WTC11 (cell line): ENCODE measurements at regions not wholly inside any gene's neighbourhood (a gene's known extent, or its start where the extent isn't known, plus 50 kb on each side); places are given as distances from the start of the nearest gene placed in this dataset.
"Not testable (repeated sequence)": the region's sequence is repeated elsewhere in the genome, so short reads cannot be mapped to it uniquely, and the experiment has no call there.

Source experiments
- ATAC-seq: fragments of 200-7000 bp; cut with Tn5 transposase; 2 replicates; pipeline ENCODE4 v1.10.0; 2021; ENCODE audit warnings: mild to moderate bottlenecking, moderate library complexity
- CTCF ChIA-PET: fragments of 300-600 bp; sonication (Branson Sonifier 250); formaldehyde crosslinking; loops from one replicate; lab custom pipeline; 2021; ENCODE audit warnings: antibody characterized with exemption; lab: Charles Lee
- POLR2A ChIA-PET: fragments of 350-600 bp; sonication (Branson Sonifier 250); formaldehyde crosslinking; loops from one replicate; lab custom pipeline; 2021; ENCODE audit warnings: antibody characterized with exemption; lab: Charles Lee
- DNase-seq: peaks from one replicate; pipeline ENCODE4 v3.0.0; 2021; ENCODE audit warnings: low spot score
- H3K27ac Mint-ChIP-seq: 2 replicates; pipeline ENCODE4 v1.8.0; 2021; ENCODE audit warnings: mixed read lengths
- H3K27me3 Mint-ChIP-seq: 2 replicates; pipeline ENCODE4 v1.8.0; 2021; ENCODE audit warnings: low read depth, mild to moderate bottlenecking, moderate library complexity, mixed read lengths
- H3K36me3 Mint-ChIP-seq: 2 replicates; pipeline ENCODE4 v1.8.0; 2021; ENCODE audit warnings: mixed read lengths
- H3K4me1 Mint-ChIP-seq: 2 replicates; pipeline ENCODE4 v1.8.0; 2022; ENCODE audit warnings: mixed read lengths
- H3K4me3 Mint-ChIP-seq: 2 replicates; pipeline ENCODE4 v1.8.0; 2021; ENCODE audit warnings: mild to moderate bottlenecking, moderate library complexity, mixed read lengths
- H3K9me3 Mint-ChIP-seq: 2 replicates; pipeline ENCODE4 v1.8.0; 2021; ENCODE audit warnings: mixed read lengths
- AFF4 ChIP-seq: sonication (generic); formaldehyde crosslinking; IDR thresholded peaks from 2 replicates; pipeline ENCODE4 v1.8.1; 2023; ENCODE audit warnings: mild to moderate bottlenecking, missing genetic modification reagents, borderline replicate concordance
- ATF3 ChIP-seq: sonication (generic); formaldehyde crosslinking; conservative IDR thresholded peaks from 2 replicates; pipeline ENCODE4 v1.8.1; 2022; ENCODE audit warnings: mild to moderate bottlenecking, missing genetic modification reagents
- CBFB ChIP-seq: sonication (generic); formaldehyde crosslinking; IDR thresholded peaks from 2 replicates; pipeline ENCODE4 v1.8.1; 2022; ENCODE audit warnings: mild to moderate bottlenecking, low read depth, missing genetic modification reagents
- ETV6 ChIP-seq: sonication (generic); formaldehyde crosslinking; IDR thresholded peaks from 2 replicates; pipeline ENCODE4 v1.8.1; 2022; ENCODE audit warnings: mild to moderate bottlenecking, missing genetic modification reagents
- FOXJ3 ChIP-seq: sonication (generic); formaldehyde crosslinking; IDR thresholded peaks from 2 replicates; pipeline ENCODE4 v1.9.0; 2021; ENCODE audit warnings: missing genetic modification reagents, mild to moderate bottlenecking, borderline replicate concordance
- FOXP1 ChIP-seq: sonication (generic); formaldehyde crosslinking; IDR thresholded peaks from 2 replicates; pipeline ENCODE4 v1.8.0; 2022; ENCODE audit warnings: missing genetic modification reagents, mild to moderate bottlenecking, moderate library complexity, borderline replicate concordance
- GTF2I ChIP-seq: fragments of 250-450 bp; sonication (Bioruptor Pico); conservative IDR thresholded peaks from 2 replicates; pipeline ENCODE4 v1.4.0; 2021; ENCODE audit warnings: mild to moderate bottlenecking
- HMGA2 ChIP-seq: fragments of 250-450 bp; sonication (Bioruptor Pico); IDR thresholded peaks from 2 replicates; pipeline ENCODE4 v1.4.0; 2021; ENCODE audit warnings: mild to moderate bottlenecking, moderate library complexity
- IRF2 ChIP-seq: sonication (generic); formaldehyde crosslinking; IDR thresholded peaks from 2 replicates; pipeline ENCODE4 v1.8.0; 2022; ENCODE audit warnings: low read depth, missing genetic modification reagents, borderline replicate concordance
- JAZF1 ChIP-seq: fragments of 250-450 bp; sonication (Bioruptor Pico); IDR thresholded peaks from 2 replicates; pipeline ENCODE4 v1.9.0; 2021; ENCODE audit warnings: moderate library complexity, mild to moderate bottlenecking, inconsistent platforms
- PRDM15 ChIP-seq: sonication (generic); formaldehyde crosslinking; IDR thresholded peaks from 2 replicates; pipeline ENCODE4 v1.8.0; 2022; ENCODE audit warnings: missing genetic modification reagents
- RORB ChIP-seq: fragments of 250-450 bp; sonication (Bioruptor Pico); IDR thresholded peaks from 2 replicates; pipeline ENCODE4 v1.9.0; 2021; ENCODE audit warnings: mild to moderate bottlenecking
- SP1 ChIP-seq: sonication (generic); formaldehyde crosslinking; conservative IDR thresholded peaks from 2 replicates; pipeline ENCODE4 v1.8.1; 2022; ENCODE audit warnings: missing genetic modification reagents
- ZNF121 ChIP-seq: sonication (generic); formaldehyde crosslinking; IDR thresholded peaks from 2 replicates; pipeline ENCODE4 v1.8.0; 2023; ENCODE audit warnings: missing genetic modification reagents
- ZNF219 ChIP-seq: sonication (generic); formaldehyde crosslinking; IDR thresholded peaks from 2 replicates; pipeline ENCODE4 v1.8.0; 2023; ENCODE audit warnings: missing genetic modification reagents, mild to moderate bottlenecking, borderline replicate concordance
- ZNF281 ChIP-seq: sonication (generic); formaldehyde crosslinking; IDR thresholded peaks from 2 replicates; pipeline ENCODE4 v1.8.0; 2023; ENCODE audit warnings: mild to moderate bottlenecking, missing genetic modification reagents
- ZNF317 ChIP-seq: sonication (generic); formaldehyde crosslinking; IDR thresholded peaks from 2 replicates; pipeline ENCODE4 v1.8.1; 2023; ENCODE audit warnings: low read depth, mild to moderate bottlenecking, moderate library complexity, missing genetic modification reagents, borderline replicate concordance
- TF ChIP-seq, protein P1 (sequence below): sonication (generic); formaldehyde crosslinking; IDR thresholded peaks from 2 replicates; pipeline ENCODE4 v1.8.0; 2022; ENCODE audit warnings: mild to moderate bottlenecking, missing genetic modification reagents
- TF ChIP-seq, protein P2 (sequence below): sonication (generic); formaldehyde crosslinking; IDR thresholded peaks from 2 replicates; pipeline ENCODE4 v1.8.1; 2022; ENCODE audit warnings: missing genetic modification reagents, borderline replicate concordance

- TF ChIP-seq FOXJ3 (CRISPR knock-in tag) (no peak), JAZF1 (CRISPR knock-in tag) (no peak), ZNF121 (CRISPR knock-in tag) (no peak), FOXP1 (CRISPR knock-in tag) (no peak)
Observed at GRCh38 chr17:13415871-13416416, 185.8 kb downstream of the HS3ST3A1 start (continued).

DNA sequence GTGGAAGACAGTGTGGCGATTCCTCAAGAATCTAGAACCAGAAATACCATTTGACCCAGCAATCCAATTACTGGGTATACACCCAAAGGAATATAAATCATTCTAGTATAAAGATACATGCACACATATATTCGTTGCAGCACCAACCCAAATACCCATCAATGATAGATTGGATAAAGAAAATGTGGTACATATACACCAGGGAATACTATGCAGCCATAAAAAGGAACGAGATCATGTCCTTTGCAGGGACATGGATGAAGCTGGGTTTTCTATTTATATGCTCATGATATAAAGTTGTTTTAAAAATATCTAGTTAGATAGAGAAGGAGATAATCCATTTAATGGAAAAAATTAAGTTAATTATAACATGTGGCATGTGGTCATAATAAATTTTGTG, 186.5 kb downstream of the HS3ST3A1 start:
- H3K4me3 Mint-ChIP-seq, H3K36me3 Mint-ChIP-seq, CTCF ChIA-PET, H3K27me3 Mint-ChIP-seq, H3K27ac Mint-ChIP-seq, H3K9me3 Mint-ChIP-seq, H3K4me1 Mint-ChIP-seq, DNase-seq, POLR2A ChIA-PET, ATAC-seq: not testable (repeated sequence)

GRCh38 chr17:13413001-13413400, 188.7 kb downstream of the HS3ST3A1 start:
- TF ChIP-seq, protein P1, sequence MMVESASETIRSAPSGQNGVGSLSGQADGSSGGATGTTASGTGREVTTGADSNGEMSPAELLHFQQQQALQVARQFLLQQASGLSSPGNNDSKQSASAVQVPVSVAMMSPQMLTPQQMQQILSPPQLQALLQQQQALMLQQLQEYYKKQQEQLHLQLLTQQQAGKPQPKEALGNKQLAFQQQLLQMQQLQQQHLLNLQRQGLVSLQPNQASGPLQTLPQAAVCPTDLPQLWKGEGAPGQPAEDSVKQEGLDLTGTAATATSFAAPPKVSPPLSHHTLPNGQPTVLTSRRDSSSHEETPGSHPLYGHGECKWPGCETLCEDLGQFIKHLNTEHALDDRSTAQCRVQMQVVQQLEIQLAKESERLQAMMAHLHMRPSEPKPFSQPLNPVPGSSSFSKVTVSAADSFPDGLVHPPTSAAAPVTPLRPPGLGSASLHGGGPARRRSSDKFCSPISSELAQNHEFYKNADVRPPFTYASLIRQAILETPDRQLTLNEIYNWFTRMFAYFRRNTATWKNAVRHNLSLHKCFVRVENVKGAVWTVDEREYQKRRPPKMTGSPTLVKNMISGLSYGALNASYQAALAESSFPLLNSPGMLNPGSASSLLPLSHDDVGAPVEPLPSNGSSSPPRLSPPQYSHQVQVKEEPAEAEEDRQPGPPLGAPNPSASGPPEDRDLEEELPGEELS (CRISPR knock-in tag): no peak
- TF ChIP-seq GTF2I (CRISPR knock-in tag) (no peak), IRF2 (CRISPR knock-in tag) (no peak), RORB (CRISPR knock-in tag) (no peak), ETV6 (CRISPR knock-in tag) (no peak), ZNF281 (CRISPR knock-in tag) (no peak), ATF3 (CRISPR knock-in tag) (no peak), ZNF317 (CRISPR knock-in tag) (no peak), PRDM15 (CRISPR knock-in tag) (no peak), ZNF219 (no peak), AFF4 (no peak), SP1 (CRISPR knock-in tag) (no peak), HMGA2 (CRISPR knock-in tag) (no peak), CBFB (no peak)
- TF ChIP-seq, protein P2, sequence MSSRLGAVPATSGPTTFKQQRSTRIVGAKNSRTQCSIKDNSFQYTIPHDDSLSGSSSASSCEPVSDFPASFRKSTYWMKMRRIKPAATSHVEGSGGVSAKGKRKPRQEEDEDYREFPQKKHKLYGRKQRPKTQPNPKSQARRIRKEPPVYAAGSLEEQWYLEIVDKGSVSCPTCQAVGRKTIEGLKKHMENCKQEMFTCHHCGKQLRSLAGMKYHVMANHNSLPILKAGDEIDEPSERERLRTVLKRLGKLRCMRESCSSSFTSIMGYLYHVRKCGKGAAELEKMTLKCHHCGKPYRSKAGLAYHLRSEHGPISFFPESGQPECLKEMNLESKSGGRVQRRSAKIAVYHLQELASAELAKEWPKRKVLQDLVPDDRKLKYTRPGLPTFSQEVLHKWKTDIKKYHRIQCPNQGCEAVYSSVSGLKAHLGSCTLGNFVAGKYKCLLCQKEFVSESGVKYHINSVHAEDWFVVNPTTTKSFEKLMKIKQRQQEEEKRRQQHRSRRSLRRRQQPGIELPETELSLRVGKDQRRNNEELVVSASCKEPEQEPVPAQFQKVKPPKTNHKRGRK (CRISPR knock-in tag): no peak

More at GRCh38 chr17:13413001-13413400, 188.7 kb downstream of the HS3ST3A1 start:
- Mint-ChIP-seq H3K9me3 (peaks cover 8% of the 10 kb centered on the region), H3K27me3 (no peaks in the 10 kb centered on the region), H3K4me1 (peaks cover 4% of the 10 kb centered on the region), H3K27ac (no peak overlapping the region), H3K4me3 (no peak overlapping the region), H3K36me3 (no peaks in the 10 kb centered on the region)
- DNase-seq (no peak), ATAC-seq (no peak)
- ChIA-PET POLR2A (no interaction called here), CTCF (no interaction called here)
